ENCODE measurements at regions not wholly inside any gene's neighbourhood (a gene's known extent, or its start where the extent isn't known, plus 50 kb on each side); places are given as distances from the start of the nearest gene placed in this dataset.

- no peak for TF ChIP-seq CTCF (IDR thresholded peaks at IDR 0.05)
- TF ChIP-seq POLR2A (IDR thresholded peaks at IDR 0.05): no peak
Observed at GRCh38 chr5:23412515-23412914, 94.9 kb upstream of the PRDM9 start.
